SK-N-SH treated with all-trans-retinoic acid at 6 μM for 48 hours (cell line): ENCODE measurements at regions not wholly inside any gene's neighbourhood (a gene's known extent, or its start where the extent isn't known, plus 50 kb on each side); places are given as distances from the start of the nearest gene placed in this dataset.

ENCODE experiments used
- ATAC-seq: fragments of 200-7000 bp; cut with Tn5 transposase; 3 replicates; pipeline ENCODE4 v1.9.1; 2020; ENCODE audit warnings: mild to moderate bottlenecking, moderate library complexity
- BACH2 ChIP-seq: fragments of 250-450 bp; sonication (Bioruptor Pico); IDR thresholded peaks from 2 replicates; pipeline ENCODE4 v1.9.0; 2021; ENCODE audit warnings: mild to moderate bottlenecking, borderline replicate concordance
- CREB5 ChIP-seq: fragments of 250-450 bp; sonication (Bioruptor Pico); IDR thresholded peaks from 2 replicates; pipeline ENCODE4 v1.5.1; 2020; ENCODE audit warnings: low read depth, mild to moderate bottlenecking, moderate library complexity
- CSDC2 ChIP-seq: fragments of 250-450 bp; sonication (Bioruptor Pico); IDR thresholded peaks from 2 replicates; pipeline ENCODE4 v1.5.0; 2020; ENCODE audit warnings: mild to moderate bottlenecking, moderate library complexity
- ESRRG ChIP-seq: fragments of 250-450 bp; sonication (Bioruptor Pico); IDR thresholded peaks from 2 replicates; pipeline ENCODE4 v1.6.1; 2021; ENCODE audit warnings: mild to moderate bottlenecking
- GLIS3 ChIP-seq: fragments of 250-450 bp; sonication (Bioruptor Pico); IDR thresholded peaks from 2 replicates; pipeline ENCODE4 v1.5.0; 2020; ENCODE audit warnings: mild to moderate bottlenecking, moderate library complexity
- ISL1 ChIP-seq: fragments of 250-450 bp; sonication (Bioruptor Pico); IDR thresholded peaks from 2 replicates; pipeline ENCODE4 v2.1.2; 2022; ENCODE audit warnings: mild to moderate bottlenecking, moderate library complexity
- POU6F1 ChIP-seq: fragments of 250-450 bp; sonication (Bioruptor Pico); IDR thresholded peaks from 2 replicates; pipeline ENCODE4 v1.8.0; 2021; ENCODE audit warnings: low read depth, mild to moderate bottlenecking, moderate library complexity, borderline replicate concordance
- RARB ChIP-seq: fragments of 250-450 bp; sonication (Bioruptor Pico); IDR thresholded peaks from 2 replicates; pipeline ENCODE4 v1.8.0; 2021; ENCODE audit warnings: mild to moderate bottlenecking, moderate library complexity
- SNAI2 ChIP-seq: fragments of 250-450 bp; sonication (Bioruptor Pico); IDR thresholded peaks from 2 replicates; pipeline ENCODE4 v1.5.0; 2020; ENCODE audit warnings: mild to moderate bottlenecking, moderate library complexity
- TCF4 ChIP-seq: fragments of 250-450 bp; sonication (Bioruptor Pico); IDR thresholded peaks from 2 replicates; pipeline ENCODE4 v1.8.0; 2021; ENCODE audit warnings: mild to moderate bottlenecking, moderate library complexity, borderline replicate concordance
- TOX ChIP-seq: fragments of 250-450 bp; sonication (Bioruptor Pico); IDR thresholded peaks from 2 replicates; pipeline ENCODE4 v1.8.0; 2021; ENCODE audit warnings: mild to moderate bottlenecking, moderate library complexity, borderline replicate concordance
- TSHZ2 ChIP-seq: fragments of 250-450 bp; sonication (Bioruptor Pico); IDR thresholded peaks from 2 replicates; pipeline ENCODE4 v1.5.0; 2020; ENCODE audit warnings: mild to moderate bottlenecking, moderate library complexity
- ZFP30 ChIP-seq: fragments of 450-650 bp; formaldehyde crosslinking; IDR thresholded peaks from 2 replicates; pipeline ENCODE4 v1.5.0; 2022; ENCODE audit warnings: mild to moderate bottlenecking, moderate library complexity
- ZNF565 ChIP-seq: fragments of 450-650 bp; formaldehyde crosslinking; conservative IDR thresholded peaks from 2 replicates; pipeline ENCODE4 v1.5.0; 2020; ENCODE audit warnings: low read depth, mild to moderate bottlenecking, moderate library complexity
- ZNF70 ChIP-seq: fragments of 450-650 bp; formaldehyde crosslinking; IDR thresholded peaks from 2 replicates; pipeline ENCODE4 v1.5.0; 2020; ENCODE audit warnings: mild to moderate bottlenecking, moderate library complexity
- ZNF8 ChIP-seq: fragments of 450-650 bp; formaldehyde crosslinking; IDR thresholded peaks from 2 replicates; pipeline ENCODE4 v1.5.0; 2020; ENCODE audit warnings: mild to moderate bottlenecking, moderate library complexity
- TF ChIP-seq, protein P1 (sequence below): fragments of 250-450 bp; sonication (Bioruptor Pico); IDR thresholded peaks from 2 replicates; pipeline ENCODE4 v1.8.0; 2020; ENCODE audit warnings: mild to moderate bottlenecking, moderate library complexity, borderline replicate concordance
- TF ChIP-seq, protein P2 (sequence below): fragments of 250-450 bp; sonication (Bioruptor Pico); IDR thresholded peaks from 2 replicates; pipeline ENCODE4 v1.5.1; 2021; ENCODE audit warnings: mild to moderate bottlenecking, moderate library complexity

- no peak for TF ChIP-seq TSHZ2 (CRISPR knock-in tag)
- TF ChIP-seq BACH2 (CRISPR knock-in tag) = no peak
- TF ChIP-seq, all 23 proteins: peak for 0
These were observed 147.7 kb upstream of the SOX1 start (continued) for GRCh38 chr13:111919286-111919685.

GRCh38 chr13:111919849-111920248 is 147.1 kb upstream of the SOX1 start:
- ATAC-seq = no peak
- no peak for TF ChIP-seq ZNF565 (CRISPR knock-in tag)
- no peak for TF ChIP-seq TOX (CRISPR knock-in tag)
- TF ChIP-seq, protein P1, sequence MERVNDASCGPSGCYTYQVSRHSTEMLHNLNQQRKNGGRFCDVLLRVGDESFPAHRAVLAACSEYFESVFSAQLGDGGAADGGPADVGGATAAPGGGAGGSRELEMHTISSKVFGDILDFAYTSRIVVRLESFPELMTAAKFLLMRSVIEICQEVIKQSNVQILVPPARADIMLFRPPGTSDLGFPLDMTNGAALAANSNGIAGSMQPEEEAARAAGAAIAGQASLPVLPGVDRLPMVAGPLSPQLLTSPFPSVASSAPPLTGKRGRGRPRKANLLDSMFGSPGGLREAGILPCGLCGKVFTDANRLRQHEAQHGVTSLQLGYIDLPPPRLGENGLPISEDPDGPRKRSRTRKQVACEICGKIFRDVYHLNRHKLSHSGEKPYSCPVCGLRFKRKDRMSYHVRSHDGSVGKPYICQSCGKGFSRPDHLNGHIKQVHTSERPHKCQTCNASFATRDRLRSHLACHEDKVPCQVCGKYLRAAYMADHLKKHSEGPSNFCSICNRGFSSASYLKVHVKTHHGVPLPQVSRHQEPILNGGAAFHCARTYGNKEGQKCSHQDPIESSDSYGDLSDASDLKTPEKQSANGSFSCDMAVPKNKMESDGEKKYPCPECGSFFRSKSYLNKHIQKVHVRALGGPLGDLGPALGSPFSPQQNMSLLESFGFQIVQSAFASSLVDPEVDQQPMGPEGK (CRISPR knock-in tag) = no peak
- TF ChIP-seq CREB5 (CRISPR knock-in tag) = no peak
- TF ChIP-seq CSDC2 = no peak
- TF ChIP-seq TSHZ2 (CRISPR knock-in tag) = no peak
- TF ChIP-seq SNAI2 = no peak

GRCh38 chr13:111920306-111920931 is 146.5 kb upstream of the SOX1 start:
- ATAC-seq = no peak
- no peak for TF ChIP-seq ZNF8

GRCh38 chr13:111920932-111921705 is 145.8 kb upstream of the SOX1 start:
- ATAC-seq = no peak
- TF ChIP-seq TCF4 (CRISPR knock-in tag) (no peak), SNAI2 (no peak), ZFP30 (CRISPR knock-in tag) (no peak), CSDC2 (no peak), GLIS3 (CRISPR knock-in tag) (no peak), ZNF70 (CRISPR knock-in tag) (no peak), ESRRG (CRISPR knock-in tag) (no peak), ISL1 (no peak), POU6F1 (CRISPR knock-in tag) (no peak), RARB (CRISPR knock-in tag) (no peak)
- TF ChIP-seq, protein P2, sequence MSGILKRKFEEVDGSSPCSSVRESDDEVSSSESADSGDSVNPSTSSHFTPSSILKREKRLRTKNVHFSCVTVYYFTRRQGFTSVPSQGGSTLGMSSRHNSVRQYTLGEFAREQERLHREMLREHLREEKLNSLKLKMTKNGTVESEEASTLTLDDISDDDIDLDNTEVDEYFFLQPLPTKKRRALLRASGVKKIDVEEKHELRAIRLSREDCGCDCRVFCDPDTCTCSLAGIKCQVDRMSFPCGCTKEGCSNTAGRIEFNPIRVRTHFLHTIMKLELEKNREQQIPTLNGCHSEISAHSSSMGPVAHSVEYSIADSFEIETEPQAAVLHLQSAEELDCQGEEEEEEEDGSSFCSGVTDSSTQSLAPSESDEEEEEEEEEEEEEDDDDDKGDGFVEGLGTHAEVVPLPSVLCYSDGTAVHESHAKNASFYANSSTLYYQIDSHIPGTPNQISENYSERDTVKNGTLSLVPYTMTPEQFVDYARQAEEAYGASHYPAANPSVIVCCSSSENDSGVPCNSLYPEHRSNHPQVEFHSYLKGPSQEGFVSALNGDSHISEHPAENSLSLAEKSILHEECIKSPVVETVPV (CRISPR knock-in tag) = no peak
